Stimulated activated CD8-positive, alpha-beta memory T cell treated with anti-CD3 and anti-CD28 coated beads, Interleukin-15, amount 100 ng/mL, for 24 hours (primary cell): ENCODE measurements at regions not wholly inside any gene's neighbourhood (a gene's known extent, or its start where the extent isn't known, plus 50 kb on each side); places are given as distances from the start of the nearest gene placed in this dataset.
"Not testable (repeated sequence)": the region's sequence is repeated elsewhere in the genome, so short reads cannot be mapped to it uniquely, and the experiment has no call there.

Source experiments
- DNase-seq: peaks from one replicate; pipeline ENCODE4 v3.0.0-alpha.2; 2020; ENCODE audit warnings: low read depth

DNA sequence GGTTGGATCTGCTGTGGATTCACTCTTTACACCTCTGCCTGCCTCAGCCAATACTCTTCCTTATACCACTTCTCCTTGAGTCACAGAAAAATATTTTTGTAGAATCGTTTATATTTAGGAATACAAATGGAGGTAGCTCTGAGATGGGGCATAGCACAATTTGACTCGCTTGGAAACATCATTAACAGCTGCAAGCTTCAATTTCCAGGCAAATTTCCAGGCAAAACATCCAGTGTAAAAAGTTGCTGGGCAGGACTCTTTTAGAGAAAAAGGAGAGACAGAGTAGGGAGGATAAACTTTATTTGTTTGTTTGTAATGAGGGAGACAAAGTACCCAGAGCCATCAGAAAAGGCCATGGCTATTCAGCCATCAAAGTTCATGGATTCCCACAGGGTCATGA, 74.4 kb upstream of the SOX11 start:
- DNase-seq, result no peak

DNA sequence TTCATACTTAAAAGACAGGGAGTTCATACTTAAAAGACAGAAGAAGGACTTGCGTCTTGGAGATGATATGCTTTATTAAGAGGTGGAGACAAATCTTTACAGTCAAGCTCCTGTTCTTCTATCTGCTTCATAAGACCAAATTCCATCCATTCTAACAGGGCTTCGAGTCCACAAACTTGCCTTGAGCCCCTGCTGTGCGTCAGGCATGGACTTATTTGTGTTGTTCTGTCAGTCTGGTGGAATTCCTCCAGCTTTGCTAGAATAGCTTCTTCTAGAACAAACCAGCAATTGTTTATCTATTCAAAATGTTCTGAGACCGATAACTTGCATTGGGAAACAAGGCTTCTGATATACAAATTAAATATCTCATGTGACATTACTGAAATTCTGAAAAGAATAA, 73.9 kb upstream of the SOX11 start:
- no peak for DNase-seq

DNA sequence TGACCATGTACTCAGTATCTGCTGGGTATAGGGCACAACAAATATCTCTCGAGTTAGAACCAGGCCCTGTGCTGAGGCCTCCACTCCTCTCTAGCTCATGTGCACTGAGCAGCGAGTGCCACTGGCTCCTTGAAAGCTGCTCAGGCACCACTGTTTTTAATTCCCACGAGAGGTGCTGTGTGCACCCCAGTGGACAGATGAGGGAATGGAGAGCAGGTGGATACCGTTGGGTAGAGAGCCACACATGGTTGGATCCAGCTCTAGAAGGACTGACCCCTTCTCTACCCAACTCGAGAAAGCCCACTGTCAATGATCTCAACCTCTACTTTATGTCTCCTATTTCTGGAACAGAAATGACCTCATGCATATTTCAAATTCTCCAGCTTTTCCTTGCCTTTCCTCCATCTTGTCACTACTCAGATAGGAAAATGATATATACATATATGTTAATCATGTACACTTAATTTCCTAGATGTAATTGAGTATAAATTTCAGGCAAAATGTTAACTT, 66.6 kb upstream of the SOX11 start:
- DNase-seq, result not testable (repeated sequence)

DNA sequence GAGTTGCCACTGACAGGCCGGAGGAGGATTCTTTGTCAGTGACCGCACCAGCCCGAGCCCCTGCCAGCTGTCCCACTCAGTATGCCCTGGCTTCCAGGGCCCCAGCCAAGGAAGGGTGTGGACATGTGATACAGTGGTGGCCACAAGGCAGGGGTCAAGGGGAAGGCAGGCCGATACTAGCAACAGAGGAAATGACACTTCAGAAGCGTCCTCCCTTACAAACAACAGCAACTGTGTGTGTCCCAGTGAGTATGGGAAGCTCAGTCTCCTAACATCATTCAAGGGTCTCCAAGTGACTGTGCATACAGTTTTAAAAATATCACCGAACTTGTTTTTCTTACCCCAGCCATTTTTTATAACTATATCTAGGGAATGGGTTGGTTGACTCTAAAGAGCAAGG, 63.7 kb upstream of the SOX11 start:
- not testable (repeated sequence) for DNase-seq

DNA sequence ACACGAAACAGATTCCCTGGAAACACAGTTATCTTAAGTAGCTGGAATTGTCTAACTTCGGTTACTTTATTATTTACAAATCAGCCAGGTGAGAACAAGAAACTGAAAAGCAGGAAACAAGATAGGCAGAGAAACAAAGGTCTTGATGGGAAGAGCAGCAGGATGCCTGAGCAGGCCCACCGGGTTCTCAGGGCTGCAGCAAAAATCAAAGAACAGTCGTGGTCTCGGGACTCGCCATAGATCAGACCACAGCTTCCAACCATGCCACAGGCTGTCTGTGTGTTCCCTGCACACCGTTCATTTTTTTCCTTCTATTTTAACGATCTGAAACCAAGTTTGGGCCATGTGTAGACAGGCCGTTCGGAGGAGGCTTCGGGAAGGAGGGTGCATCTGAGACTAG, 62.7 kb upstream of the SOX11 start:
- DNase-seq, result not testable (repeated sequence)

DNA sequence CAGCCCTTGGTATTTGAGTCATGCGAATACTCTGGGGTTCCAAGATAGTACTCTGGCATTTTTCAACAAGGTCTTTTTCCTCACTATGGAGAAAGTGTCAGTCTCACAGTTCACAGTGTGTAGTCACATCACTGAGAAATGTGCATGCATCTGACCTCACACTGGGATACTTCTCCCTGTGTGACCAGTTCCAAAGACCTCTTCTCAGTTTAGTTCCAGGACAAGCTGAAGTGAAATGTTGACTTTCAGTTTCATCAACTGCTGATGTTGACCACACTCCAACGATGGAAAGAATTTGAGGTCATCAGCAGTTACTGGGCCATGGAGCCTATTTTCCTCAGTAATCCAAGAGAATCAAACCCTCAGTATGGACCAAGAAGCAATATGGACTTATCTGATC, 55.1 kb upstream of the SOX11 start:
- DNase-seq, result not testable (repeated sequence)
